GM19463 (cell line): ENCODE measurements at regions not wholly inside any gene's neighbourhood (a gene's known extent, or its start where the extent isn't known, plus 50 kb on each side); places are given as distances from the start of the nearest gene placed in this dataset.
"Not testable (repeated sequence)": the region's sequence is repeated elsewhere in the genome, so short reads cannot be mapped to it uniquely, and the experiment has no call there.

ENCODE experiments used
- ATAC-seq: cut with Tn5 transposase; IDR thresholded peaks from one replicate; pipeline ENCODE4 v1.9.1; 2021; ENCODE audit warnings: mild to moderate bottlenecking, moderate library complexity; ENCODE audit not compliant: unreplicated experiment

DNA sequence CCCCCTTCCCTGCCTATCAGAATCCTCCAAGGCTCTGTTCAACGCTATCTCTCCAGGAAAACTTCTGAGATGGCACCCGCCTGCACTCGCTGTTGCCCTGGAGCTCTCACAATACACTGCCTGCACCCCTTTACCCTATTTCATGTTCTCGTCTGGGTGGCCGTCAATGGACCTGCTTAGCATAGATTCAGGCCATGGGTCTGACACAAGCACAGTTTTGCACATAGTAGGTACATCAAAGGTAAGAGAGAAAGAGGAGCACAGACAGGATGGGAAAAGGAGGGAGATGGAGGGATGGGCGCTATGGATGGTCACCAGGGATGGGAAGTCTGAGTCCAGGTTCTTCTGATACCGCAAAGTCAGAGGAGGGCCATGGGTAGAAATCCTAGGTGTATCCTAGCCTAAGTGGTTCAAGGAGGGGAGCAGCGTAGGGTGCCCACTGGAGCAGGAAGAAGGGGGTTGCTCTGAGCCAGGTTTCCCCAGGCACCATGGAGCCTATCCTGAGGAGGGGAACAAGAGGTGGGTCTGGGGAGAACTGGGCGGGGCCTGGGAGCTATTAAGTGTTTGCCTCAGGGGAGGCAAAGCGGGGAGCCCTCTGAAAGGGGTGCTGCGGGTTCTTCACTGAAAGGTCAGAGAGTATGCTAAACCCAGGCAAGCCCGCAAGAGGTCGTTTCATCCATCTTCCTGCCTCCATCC is 89.3 kb downstream of the MRPL14 start:
- no peak for ATAC-seq

- not testable (repeated sequence) for ATAC-seq
Observed at GRCh38 chr6:44037276-44037675, 90.0 kb downstream of the MRPL14 start.

- no peak for ATAC-seq
Observed at GRCh38 chr6:44036699-44037101, 90.6 kb downstream of the MRPL14 start.

GRCh38 chr6:44036196-44036595 is 91.1 kb downstream of the MRPL14 start:
- no peak for ATAC-seq

- no peak for ATAC-seq
Observed at GRCh38 chr6:44035621-44036020, 91.6 kb downstream of the MRPL14 start.

- ATAC-seq = no peak
Observed at GRCh38 chr6:44034931-44035345, 92.3 kb downstream of the MRPL14 start.

- ATAC-seq = no peak
Observed at GRCh38 chr6:44034391-44034861, 92.8 kb downstream of the MRPL14 start.

- no peak for ATAC-seq
Observed at GRCh38 chr6:44030812-44031454, 96.3 kb downstream of the MRPL14 start.

- ATAC-seq = no peak
Observed at GRCh38 chr6:44029444-44030185, 97.6 kb downstream of the MRPL14 start.

- ATAC-seq = no peak
Observed at GRCh38 chr6:44028789-44029310, 98.4 kb downstream of the MRPL14 start.

- ATAC-seq = no peak
Observed at GRCh38 chr6:44025226-44025625, 102.0 kb downstream of the MRPL14 start.

GRCh38 chr6:44024574-44025219 is 102.6 kb downstream of the MRPL14 start:
- no peak for ATAC-seq

- no peak for ATAC-seq
Observed at GRCh38 chr6:44023586-44024454, 103.4 kb downstream of the MRPL14 start.

DNA sequence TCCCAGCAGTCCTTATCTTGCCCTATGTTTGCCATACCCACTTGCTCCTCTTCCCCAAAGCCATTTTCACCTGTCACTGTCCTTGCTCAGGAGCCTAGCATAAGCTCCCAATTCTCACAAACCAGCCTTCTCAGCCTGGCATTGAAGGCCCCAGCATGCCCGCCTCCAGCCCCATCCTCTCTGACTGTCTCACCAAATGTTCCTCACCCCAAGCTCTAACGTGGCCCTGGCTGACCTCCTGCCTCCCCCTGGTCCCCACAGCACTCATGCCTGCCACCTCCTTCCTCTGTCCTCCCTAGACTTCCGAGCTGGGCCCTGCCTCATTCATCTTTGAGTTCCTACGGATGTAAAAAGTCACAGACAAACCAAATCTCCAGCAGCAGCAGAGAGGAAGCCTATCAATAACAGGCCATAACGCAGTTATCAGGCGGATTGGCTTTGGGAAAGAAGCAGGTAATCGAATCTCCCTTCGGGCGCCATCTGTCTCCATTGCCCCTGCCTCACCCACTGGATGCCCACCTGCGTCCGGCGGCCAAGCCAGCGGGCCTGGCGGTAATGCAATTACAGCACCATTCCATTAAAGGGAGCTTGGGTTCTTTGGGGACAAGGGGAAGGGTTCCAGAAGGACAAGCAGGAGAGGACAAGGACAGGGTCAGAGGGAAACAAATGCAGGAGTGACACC is 104.4 kb downstream of the MRPL14 start:
- no peak for ATAC-seq

DNA sequence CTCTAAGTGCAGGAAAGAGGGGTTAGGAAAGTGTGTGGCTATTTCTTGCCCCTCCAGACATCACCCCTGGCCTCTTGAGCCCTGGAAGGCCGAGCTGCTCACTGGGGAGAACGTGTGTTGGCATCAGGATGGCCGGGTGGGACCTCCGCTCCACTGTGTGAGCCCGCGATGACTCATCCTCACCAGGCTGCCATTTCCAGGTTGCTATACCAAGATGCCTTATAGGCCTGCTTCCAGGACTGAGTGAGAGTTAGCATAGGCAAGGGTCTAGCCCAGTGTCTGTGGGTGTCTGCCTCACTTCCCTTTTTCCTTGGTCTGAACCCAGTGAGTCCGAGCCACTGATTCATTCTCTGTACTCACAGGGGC is 105.0 kb downstream of the MRPL14 start:
- no peak for ATAC-seq

DNA sequence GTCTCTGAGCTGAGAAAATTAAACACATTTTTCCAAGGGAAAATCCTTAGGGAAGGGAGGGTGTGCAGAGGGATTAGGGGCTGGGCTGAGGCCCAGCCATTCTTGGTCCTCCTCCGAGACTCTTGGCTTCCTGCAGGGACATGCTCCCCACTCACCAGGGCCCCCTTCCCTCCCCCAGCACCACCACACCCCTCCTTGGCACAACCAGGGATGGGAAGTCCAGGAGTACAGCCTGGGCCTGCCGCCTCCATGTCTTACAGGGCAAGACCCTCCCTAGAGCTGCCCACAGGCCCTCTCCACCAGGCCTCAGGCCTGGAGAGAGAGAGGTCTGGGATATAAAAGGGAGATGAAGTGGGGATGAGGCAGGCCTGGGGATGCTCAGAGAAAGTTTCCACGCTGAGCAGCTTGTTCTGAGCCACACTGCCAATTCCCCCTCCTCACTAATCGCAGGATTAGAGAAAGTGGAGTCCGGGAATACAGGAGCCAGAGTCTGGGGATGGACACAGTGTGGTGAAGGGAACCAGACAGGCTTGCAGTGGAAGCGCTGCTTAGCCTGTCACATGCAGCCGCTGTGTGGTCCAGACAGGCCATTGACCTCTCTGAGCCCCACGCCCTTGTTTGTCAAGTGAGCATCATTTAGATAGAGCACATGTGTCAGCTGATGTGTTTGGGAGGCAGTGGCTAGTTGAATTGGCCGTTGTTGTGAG is 105.5 kb downstream of the MRPL14 start:
- ATAC-seq = no peak

GRCh38 chr6:44020664-44021425 is 106.4 kb downstream of the MRPL14 start:
- no peak for ATAC-seq

DNA sequence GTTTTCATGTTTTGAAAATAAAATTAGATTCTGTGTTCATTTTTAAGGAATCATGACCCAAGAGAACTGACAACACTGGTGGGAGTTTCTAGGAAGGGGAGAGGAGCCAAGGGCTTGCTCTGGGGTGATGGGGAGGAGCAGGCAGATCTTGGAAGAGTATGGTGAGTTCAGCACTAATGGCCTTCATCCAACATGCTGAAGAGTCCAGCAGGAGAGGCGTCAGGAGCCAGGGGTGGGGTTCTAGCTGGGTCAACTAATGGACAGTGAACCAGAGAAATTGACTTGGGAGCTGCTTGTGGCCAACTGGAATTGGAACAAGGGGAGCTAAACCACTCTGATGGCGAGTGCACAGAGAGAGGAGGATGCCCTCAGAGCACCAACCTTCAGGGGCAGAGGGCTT is 107.1 kb downstream of the MRPL14 start:
- no peak for ATAC-seq
